Adrenal gland (tissue), 9 donors: ENCODE measurements at regions not wholly inside any gene's neighbourhood (a gene's known extent, or its start where the extent isn't known, plus 50 kb on each side); places are given as distances from the start of the nearest gene placed in this dataset.

Experiments
- DNase-seq, 7 donors: peaks; one replicate each; pipeline ENCODE4 v3.0.0-alpha.2; 2019 to 2020
- H3K27ac ChIP-seq, 5 donors: fragments of 200-600 bp; sonication (generic) in 4 of 5; 1 replicate in 3 of 5; 2 replicates in 2 of 5; pipeline versions ENCODE4 v1.5.1 to v1.8.0; 2016 to 2020; ENCODE audit warnings: mild to moderate bottlenecking in 1 of 5
- H3K27me3 ChIP-seq: fragments of 200-600 bp; 2 replicates; pipeline ENCODE4 v1.8.0; 2021
- H3K36me3 ChIP-seq, 2 donors: fragments of 200-600 bp; replicated peaks in 1 of 2; 1 replicate in 1 of 2; 2 replicates in 1 of 2; pipeline versions ENCODE4 v1.5.1 to v1.8.0; 2018 to 2022
- H3K4me1 ChIP-seq, 2 donors: fragments of 200-600 bp; replicated peaks in 1 of 2; 1 replicate in 1 of 2; 2 replicates in 1 of 2; pipeline versions ENCODE4 v1.5.1 to v1.8.0; 2018 to 2021
- H3K4me3 ChIP-seq, 4 donors: fragments of 200-600 bp; sonication (generic) in 3 of 4; one replicate each; pipeline ENCODE4 v1.5.1; 2016 to 2018
- H3K9me3 ChIP-seq, 3 donors: fragments of 200-600 bp; sonication (generic) in 1 of 3; replicated peaks in 1 of 3; 1 replicate in 2 of 3; 2 replicates in 1 of 3; pipeline versions ENCODE4 v1.5.1 to v1.8.0; 2016 to 2021
- POLR2A ChIP-seq, 2 donors: fragments of 450-650 bp; IDR thresholded peaks; one replicate each; pipeline ENCODE4 v1.6.1; 2017; ENCODE audit warnings: antibody characterized with exemption in 2 of 2, mild to moderate bottlenecking in 2 of 2, moderate library complexity in 1 of 2
- WGBS, 4 donors: extraction: QIAGEN DNeasy Blood & Tissue Kit in 2 of 4; methylation state at CpG; one replicate each; pipeline versions ENCODE4 v1.1.5 to v1.1.7; 2013 to 2017; 5-methylcytosine and 5-hydroxymethylcytosine counted together
- intact Hi-C, 2 donors: fragments of 100-400 bp; cut with DNase I; formaldehyde crosslinking; loops; one replicate each; pipeline versions ENCODE4 v1.14.1 to v1.15.0; 2022 to 2023
- TF ChIP-seq, protein P1 (sequence below), 6 experiments: fragments of 450-650 bp in 4 of 6; fragments of 200-600 bp in 2 of 6; sonication (generic) in 1 of 6; IDR thresholded peaks; 1 replicate in 5 of 6; 2 replicates in 1 of 6; pipeline versions ENCODE4 v1.5.1 to v1.8.0; 2016 to 2021; ENCODE audit warnings: antibody characterized with exemption in 6 of 6, mild to moderate bottlenecking in 2 of 6, moderate library complexity in 1 of 6
- donor health status: healthy with polysubstance abuse.
- donor health status: Bipolar disorder and iron deficiency.
- donor health status: DM: yes; HTN: yes; CAD: no.
- donor health status: DM: no; HTN: no; CAD: no.
- donor health status: DM: no; HTN: no; CAD: no.

- DNase-seq: no peak
- Histone ChIP-seq H3K27ac (no peak overlapping the region), H3K36me3 (no peaks in the 10 kb centered on the region), H3K4me1 (no peaks in the 10 kb centered on the region), H3K4me3 (no peak overlapping the region), H3K9me3 (no peaks in the 10 kb centered on the region), H3K27me3 (peaks cover 19% of the 10 kb centered on the region)
- 45 to 69% (median 51%) methylated on average over 1 of the region's 1 CpG for WGBS, 4 donors
- TF ChIP-seq POLR2A (IDR thresholded peaks at IDR 0.05): no peak
- TF ChIP-seq, protein P1, sequence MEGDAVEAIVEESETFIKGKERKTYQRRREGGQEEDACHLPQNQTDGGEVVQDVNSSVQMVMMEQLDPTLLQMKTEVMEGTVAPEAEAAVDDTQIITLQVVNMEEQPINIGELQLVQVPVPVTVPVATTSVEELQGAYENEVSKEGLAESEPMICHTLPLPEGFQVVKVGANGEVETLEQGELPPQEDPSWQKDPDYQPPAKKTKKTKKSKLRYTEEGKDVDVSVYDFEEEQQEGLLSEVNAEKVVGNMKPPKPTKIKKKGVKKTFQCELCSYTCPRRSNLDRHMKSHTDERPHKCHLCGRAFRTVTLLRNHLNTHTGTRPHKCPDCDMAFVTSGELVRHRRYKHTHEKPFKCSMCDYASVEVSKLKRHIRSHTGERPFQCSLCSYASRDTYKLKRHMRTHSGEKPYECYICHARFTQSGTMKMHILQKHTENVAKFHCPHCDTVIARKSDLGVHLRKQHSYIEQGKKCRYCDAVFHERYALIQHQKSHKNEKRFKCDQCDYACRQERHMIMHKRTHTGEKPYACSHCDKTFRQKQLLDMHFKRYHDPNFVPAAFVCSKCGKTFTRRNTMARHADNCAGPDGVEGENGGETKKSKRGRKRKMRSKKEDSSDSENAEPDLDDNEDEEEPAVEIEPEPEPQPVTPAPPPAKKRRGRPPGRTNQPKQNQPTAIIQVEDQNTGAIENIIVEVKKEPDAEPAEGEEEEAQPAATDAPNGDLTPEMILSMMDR (IDR thresholded peaks at IDR 0.05): no peak
- intact Hi-C loops: no loop called here
These were observed 448.9 kb upstream of the AMOT start for GRCh38 chrX:113289503-113289902.

- TF ChIP-seq POLR2A (IDR thresholded peaks at IDR 0.05): no peak
- TF ChIP-seq, protein P1 (IDR thresholded peaks at IDR 0.05): no peak
- H3K9me3 ChIP-seq: no peaks in the 10 kb centered on the region
- no peaks in the 10 kb centered on the region for H3K4me1 ChIP-seq
- no peaks in the 10 kb centered on the region for H3K36me3 ChIP-seq
- H3K4me3 ChIP-seq: no peak overlapping the region
- no peak overlapping the region for H3K27ac ChIP-seq
- 65 to 80% (median 71%) methylated on average over 4 of the region's 4 CpGs for WGBS, 4 donors
- intact Hi-C loops: no loop called here
- H3K27me3 ChIP-seq: peaks cover 24% of the 10 kb centered on the region
- DNase-seq: no peak
These were observed 447.1 kb upstream of the AMOT start for GRCh38 chrX:113287761-113288160.

DNA sequence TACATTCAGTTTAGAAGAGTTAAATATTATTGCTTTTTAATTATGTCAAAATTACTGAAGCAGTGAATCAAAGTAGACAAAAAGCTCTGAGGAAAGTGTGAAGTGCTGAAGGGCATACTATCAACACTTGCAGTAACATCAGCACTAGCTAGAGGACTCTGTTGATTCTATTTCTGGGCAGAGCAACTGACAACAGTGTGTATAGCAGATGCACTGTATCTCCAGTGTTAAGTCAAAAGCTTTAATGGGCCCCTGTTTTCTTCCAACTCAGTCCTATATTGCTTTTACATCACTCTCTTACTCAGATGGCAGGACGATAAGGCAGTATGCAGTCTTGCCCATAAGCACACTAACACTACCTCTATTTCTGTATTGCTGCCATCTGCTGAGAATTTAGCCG lies 435.2 kb upstream of the AMOT start:
- TF ChIP-seq, protein P1 (IDR thresholded peaks at IDR 0.05): no peak
- no peak for TF ChIP-seq POLR2A (IDR thresholded peaks at IDR 0.05)
- WGBS, 4 donors: 78 to 89% (median 84%) methylated on average over 2 of the region's 2 CpGs
- DNase-seq: no peak
- peaks cover 5% of the 10 kb centered on the region for H3K27me3 ChIP-seq
- H3K4me1 ChIP-seq: no peaks in the 10 kb centered on the region
- no peaks in the 10 kb centered on the region for H3K36me3 ChIP-seq
- H3K27ac ChIP-seq: no peak overlapping the region
- intact Hi-C loops: no loop called here
- no peak overlapping the region for H3K4me3 ChIP-seq
- no peaks in the 10 kb centered on the region for H3K9me3 ChIP-seq

DNA sequence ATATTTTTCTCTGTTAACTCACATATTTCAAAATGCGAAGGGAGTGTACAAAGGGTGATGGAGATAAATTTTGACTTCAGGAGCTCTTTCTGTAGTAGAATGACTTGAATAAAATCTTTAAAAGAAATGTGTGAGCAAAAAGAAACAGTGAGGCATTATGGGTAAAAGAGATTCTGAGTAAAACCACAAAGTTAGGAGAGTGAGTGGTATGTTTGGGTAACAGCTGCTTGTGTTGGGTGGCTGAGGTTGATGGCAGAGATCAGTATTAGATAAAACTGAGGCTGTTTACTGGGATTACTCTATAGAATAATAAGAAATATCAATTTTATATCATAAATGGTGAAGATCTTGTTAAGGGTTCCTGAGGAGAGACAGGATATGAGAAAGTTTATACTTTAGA lies 434.2 kb upstream of the AMOT start:
- 86 to 95% (median 89%) methylated on average over 1 of the region's 1 CpG for WGBS, 4 donors
- H3K4me3 ChIP-seq: no peak overlapping the region
- H3K36me3 ChIP-seq: no peaks in the 10 kb centered on the region
- no peaks in the 10 kb centered on the region for H3K9me3 ChIP-seq
- TF ChIP-seq POLR2A (IDR thresholded peaks at IDR 0.05): no peak
- TF ChIP-seq, protein P1 (IDR thresholded peaks at IDR 0.05): no peak
- no peak for DNase-seq
- H3K4me1 ChIP-seq: no peaks in the 10 kb centered on the region
- H3K27ac ChIP-seq: no peak overlapping the region
- intact Hi-C loops: no loop called here
- H3K27me3 ChIP-seq: peaks cover 5% of the 10 kb centered on the region
